GM12892 (cell line): ENCODE measurements at regions not wholly inside any gene's neighbourhood (a gene's known extent, or its start where the extent isn't known, plus 50 kb on each side); places are given as distances from the start of the nearest gene placed in this dataset.

Experiments used
- DNase-seq: peaks from one replicate; pipeline ENCODE4 v3.0.0; 2011; ENCODE audit not compliant: insufficient read length
- FAIRE-seq: peaks from 2 replicates; lab custom pipeline; 2011; peaks lifted over from hg19 to GRCh38; lab: Jason Lieb, UNC
- POLR2A ChIP-seq: IDR thresholded peaks from 2 replicates; pipeline ENCODE4 v1.6.1; 2011; ENCODE audit warnings: low read depth, low read length, control low read depth
- POLR2AphosphoS5 ChIP-seq: IDR thresholded peaks from 2 replicates; pipeline ENCODE4 v1.6.1; 2011; ENCODE audit warnings: low read depth, low read length, control low read depth
- TAF1 ChIP-seq: IDR thresholded peaks from 2 replicates; pipeline ENCODE4 v1.6.1; 2011; ENCODE audit warnings: low read depth, mild to moderate bottlenecking, control low read depth, low read length, borderline replicate concordance

DNA sequence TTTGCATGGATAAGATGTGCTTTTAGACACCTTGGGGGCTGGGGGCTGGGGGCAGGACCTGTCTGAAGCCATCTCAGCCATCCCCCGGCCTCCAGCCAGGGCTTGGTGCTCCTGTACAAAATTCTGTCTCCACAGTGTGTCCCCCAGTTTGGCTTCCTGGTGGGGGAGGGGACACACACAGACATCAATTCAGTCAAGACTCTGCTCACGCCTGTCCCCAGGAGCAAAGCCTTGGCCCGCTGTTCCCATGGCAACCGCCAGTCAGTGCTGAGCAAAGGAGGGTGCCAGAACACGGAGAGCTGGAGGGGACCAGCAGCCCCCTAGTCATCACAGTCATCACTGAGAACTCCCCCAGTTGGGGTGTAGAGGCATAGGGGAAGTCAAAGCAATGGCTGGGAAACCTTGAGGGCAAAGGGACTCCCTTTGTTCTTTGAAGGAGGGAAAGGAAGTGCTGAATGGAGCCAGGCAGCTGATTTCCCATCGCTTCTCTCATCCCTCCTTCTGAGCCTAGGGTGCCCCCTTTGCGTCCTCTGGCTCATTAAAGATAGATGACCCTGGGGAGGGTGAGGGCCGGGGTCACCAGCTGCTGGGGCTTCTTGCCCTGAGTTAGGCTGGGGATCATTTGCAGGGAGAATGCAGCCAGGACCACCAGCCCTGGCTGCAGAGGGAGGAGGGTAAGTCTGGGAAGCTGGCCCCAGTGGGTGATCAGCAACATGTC lies 134.9 kb upstream of the IPO9 start:
- FAIRE-seq (no peak), DNase-seq (no peak)
- TF ChIP-seq POLR2A, result no peak
- no peak for TF ChIP-seq POLR2AphosphoS5
- TF ChIP-seq TAF1, result no peak

DNA sequence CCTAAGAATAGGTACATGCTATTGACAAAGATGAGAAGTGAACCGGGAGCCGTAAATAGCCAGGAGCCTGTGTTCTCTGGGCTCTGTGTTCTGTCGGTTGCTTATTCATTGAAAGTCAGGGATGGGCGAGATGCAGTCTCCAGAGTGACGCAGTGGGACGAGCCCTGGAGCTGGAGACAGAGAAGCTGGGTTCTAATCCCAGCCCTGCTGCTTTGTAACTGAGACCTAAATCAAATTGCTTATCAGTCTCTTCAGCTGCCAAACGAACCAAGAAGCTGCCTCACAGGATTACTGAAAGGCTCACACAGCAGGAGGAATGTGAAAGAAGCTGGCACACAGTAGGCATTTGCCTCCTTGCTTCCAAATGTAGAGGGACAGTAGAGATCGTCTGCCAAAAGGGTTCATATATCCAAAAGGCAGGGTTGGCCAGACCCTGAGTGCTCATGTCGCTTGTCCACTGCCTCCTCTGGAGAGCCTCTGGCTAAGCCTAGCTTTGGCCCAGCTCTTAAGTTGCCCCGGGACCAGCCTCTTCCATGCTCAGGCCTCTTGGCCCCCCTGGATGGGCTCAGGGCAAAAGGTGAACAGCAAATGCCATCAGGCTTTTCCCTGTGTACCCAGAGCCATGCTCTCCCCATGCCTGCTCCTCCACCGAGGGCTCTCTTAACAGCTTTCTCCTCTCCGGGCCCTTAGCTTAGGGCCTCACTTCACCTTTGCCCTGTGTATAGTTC lies 134.2 kb upstream of the IPO9 start:
- FAIRE-seq (no peak), DNase-seq (no peak)
- TF ChIP-seq TAF1 (no peak), POLR2A (no peak), POLR2AphosphoS5 (no peak)

DNA sequence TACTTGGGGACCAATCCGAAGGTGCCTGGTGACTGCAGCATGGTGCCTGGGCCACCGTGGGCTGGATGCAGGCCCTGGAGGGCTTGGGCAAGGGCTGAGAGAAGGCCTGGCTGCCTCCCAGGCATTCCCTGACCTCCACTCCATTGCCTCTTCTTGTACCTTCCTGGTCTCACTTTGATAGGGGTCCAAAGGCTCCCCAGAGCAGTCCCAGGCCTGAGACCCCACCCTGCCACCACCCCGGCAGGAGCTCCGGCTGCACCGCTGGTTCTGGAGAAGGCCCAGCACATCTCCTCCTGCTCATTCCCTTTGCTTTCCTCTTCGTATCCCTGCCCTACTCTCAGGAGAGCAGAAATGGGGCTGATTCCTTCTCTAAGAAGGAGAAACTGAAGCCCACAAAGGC lies 133.3 kb upstream of the IPO9 start:
- no peak for TF ChIP-seq POLR2AphosphoS5
- TF ChIP-seq POLR2A, result no peak
- no peak for TF ChIP-seq TAF1
- FAIRE-seq, result no peak

DNA sequence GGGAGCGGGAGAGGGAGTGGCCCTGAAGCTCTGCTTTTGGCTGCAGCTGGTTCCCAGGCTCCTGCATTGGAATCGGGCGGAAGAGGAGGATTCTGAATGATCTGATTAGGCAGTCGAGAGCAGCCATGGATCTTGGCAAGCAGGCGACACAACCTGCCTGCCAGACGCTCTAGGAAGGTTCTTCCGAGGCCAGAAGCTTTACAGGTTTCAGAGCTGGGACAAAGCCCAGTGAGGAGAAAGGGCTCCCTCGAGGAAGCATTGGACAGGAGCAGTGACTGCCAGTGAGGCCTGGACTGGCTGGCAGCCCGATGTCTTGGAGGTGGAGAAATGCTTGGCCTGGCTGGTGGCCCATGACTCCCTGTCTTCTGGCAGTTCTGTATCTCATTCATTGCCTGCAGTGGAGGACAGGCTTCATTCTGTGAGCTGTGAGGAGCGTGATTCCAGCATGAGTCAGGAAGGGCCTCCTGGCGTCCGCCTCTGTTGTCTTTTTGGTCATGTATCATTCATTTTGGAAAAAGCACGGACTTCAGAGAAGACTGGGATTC lies 132.7 kb upstream of the IPO9 start:
- TF ChIP-seq TAF1 (no peak), POLR2AphosphoS5 (no peak), POLR2A (no peak)
- DNase-seq (no peak), FAIRE-seq (no peak)

More for the DNA sequence above, 133.3 kb upstream of the IPO9 start:
- DNase-seq, result no peak

DNA sequence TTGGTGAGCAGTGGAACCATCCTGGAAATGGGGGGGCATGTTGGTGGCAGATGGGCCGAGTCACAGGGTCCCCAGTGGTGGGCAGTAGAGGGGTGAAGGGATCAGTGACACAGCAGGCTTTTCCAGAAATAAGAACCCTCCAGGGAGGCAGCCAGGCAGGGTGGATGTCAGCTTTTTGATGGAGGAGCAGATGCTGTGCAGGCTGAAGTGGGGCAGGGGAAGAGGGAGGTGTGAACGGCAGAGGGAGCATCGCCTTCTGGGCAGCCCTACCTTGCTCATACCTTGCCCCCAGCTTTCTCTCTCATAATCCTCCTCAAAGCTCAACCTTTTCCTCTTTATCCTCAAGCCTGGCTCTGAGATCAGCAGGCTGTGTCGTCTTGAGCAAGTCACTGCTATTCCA lies 131.8 kb upstream of the IPO9 start:
- FAIRE-seq (no peak), DNase-seq (no peak)
- no peak for TF ChIP-seq POLR2A
- no peak for TF ChIP-seq TAF1
- TF ChIP-seq POLR2AphosphoS5, result no peak

DNA sequence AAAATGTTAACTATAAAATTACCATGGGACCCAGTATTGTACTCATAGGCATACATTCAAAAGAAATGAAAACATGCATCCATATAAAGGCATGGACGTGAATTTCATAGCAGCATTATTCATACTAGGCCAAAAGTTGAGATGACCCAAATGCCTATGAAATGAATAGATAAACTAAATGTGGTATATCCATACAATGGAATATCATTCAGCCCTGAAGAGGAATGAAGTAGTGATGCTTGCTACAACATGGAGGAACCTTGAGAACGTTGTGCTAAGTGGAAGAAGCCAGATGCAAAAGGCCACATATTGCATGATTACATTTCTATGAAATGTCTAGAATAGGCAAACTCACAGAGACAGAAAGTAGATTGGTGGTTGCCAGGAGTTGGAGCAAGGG lies 127.1 kb upstream of the IPO9 start:
- TF ChIP-seq POLR2AphosphoS5, result no peak
- no peak for TF ChIP-seq TAF1
- TF ChIP-seq POLR2A, result no peak
- FAIRE-seq (no peak), DNase-seq (no peak)

DNA sequence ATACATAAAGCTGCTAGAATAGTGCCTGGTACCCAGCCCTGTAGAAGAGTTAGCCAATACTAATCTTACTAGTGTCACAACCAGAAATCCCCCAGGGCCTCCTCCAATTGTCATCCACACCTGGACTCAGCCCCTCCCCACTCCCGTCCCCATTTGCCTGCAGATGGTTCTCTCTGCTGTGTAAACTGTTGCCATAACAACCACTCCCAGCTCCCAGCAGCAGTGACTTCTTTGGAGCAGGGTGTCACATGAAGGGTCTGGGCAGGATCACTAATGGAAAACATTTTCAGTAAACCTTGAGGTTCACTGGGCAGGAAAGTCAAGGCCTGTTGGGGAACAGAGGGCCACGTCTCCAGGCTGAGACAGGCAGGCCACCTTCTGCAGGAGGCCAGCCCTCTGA lies 126.0 kb upstream of the IPO9 start:
- DNase-seq (no peak), FAIRE-seq (no peak)
- TF ChIP-seq POLR2AphosphoS5 (no peak), POLR2A (no peak), TAF1 (no peak)

DNA sequence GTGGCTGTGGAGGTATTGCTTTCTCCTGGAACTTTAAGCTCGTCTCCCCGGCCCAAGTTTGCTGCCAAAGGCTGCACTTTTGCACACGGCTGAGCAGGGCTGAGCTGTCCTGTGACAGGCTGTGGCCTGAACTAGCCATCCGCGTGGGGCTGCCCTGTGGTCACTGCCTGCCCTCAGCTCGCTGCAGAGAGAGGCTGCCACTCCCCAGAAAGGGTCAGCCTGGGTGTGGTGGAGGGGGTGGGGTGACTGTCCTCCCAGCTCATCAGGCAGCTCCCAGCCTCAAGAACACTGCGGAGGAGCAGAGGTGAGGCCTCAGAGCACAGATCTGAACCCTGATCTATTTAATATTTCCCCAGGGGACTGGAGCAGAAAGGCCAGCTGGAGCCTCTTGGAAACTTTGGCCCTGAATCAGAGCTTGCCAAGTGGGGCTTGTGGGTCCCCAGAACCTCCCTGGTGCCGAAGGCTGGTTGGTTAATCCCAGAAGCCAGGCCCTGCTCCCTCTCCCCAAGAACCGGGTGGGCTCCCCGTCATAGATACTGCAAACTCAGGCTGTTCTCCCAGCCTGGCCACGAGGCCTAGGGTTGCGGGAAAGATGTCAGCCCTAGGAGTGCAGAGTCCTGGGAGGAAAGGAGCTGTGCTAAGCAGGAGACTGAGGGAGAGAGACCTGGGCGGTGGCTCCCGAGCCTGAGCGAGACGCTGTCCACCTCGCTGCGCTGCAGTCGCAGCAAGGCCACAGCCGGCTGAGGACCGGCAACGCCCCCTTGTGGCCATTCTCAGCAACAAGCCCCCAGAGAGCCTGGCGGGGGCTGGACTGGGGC lies 125.1 kb upstream of the IPO9 start:
- no peak for FAIRE-seq
- DNase-seq, result peak; percentile 78
- TF ChIP-seq POLR2AphosphoS5 (no peak), POLR2A (no peak), TAF1 (no peak)

DNA sequence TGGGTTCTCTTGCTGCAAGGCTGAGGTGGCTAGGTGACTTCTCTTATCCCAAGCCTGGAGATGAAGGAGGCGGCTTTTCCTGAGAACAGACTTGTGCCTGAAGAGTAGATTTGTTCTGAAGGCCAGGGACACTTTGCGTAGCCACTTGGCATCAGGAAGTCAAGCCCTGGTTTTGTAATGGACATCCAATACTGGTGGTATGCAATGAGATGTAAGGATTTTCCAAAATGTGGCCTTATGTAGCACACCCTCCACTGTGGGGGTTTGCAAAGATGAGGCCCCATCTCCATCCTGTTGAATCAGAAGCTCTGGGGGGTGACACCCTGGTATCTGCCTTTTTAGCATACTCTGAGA lies 124.5 kb upstream of the IPO9 start:
- FAIRE-seq (no peak), DNase-seq (no peak)
- TF ChIP-seq TAF1 (no peak), POLR2AphosphoS5 (no peak), POLR2A (no peak)

DNA sequence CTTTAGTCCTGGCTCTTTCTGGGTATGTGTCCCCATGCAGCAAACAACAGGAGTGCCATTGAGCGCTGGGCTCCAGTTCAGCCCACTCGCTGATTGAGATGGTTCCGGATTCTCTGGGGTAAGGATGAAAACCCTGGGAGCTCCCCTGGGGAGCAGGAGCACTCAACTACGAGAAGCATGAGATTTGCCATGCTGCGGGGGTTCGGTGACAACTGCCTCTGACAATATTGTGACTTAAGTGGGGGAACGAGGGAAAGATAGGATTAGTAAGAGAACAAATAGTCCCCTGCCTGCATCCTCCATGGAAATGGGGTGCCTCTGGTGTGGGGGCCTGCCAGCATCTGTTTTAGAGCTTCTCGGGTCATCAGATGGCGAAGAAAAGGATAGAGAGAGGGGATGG lies 123.6 kb upstream of the IPO9 start:
- no peak for TF ChIP-seq TAF1
- TF ChIP-seq POLR2A, result no peak
- no peak for TF ChIP-seq POLR2AphosphoS5
- no peak for FAIRE-seq

DNA sequence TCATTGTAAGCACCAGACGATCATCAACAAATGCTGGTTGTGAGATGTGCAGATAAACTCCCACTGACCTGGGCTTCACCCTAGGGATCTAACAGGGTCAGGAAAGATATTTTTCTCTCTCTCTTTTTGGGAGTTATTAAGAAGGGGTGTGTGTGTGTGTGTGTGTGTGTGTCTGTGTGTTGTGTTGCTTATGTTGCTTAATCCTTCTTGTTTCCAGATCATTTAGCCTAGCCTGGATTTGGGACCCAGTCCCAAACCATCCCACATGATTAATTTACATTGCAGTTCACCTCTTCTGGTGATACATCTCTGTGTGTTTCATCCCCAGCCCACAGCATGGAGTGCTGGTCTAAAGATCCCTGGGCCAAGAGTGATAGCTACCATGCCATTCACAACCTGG lies 122.8 kb upstream of the IPO9 start:
- TF ChIP-seq POLR2AphosphoS5, result no peak
- no peak for TF ChIP-seq TAF1
- no peak for TF ChIP-seq POLR2A
- DNase-seq (no peak), FAIRE-seq (no peak)

More for the DNA sequence above, 123.6 kb upstream of the IPO9 start:
- DNase-seq, result no peak
